ENCODE measurements at regions not wholly inside any gene's neighbourhood (a gene's known extent, or its start where the extent isn't known, plus 50 kb on each side); places are given as distances from the start of the nearest gene placed in this dataset.
A peak's percentile ranks its signal among the peaks of the same experiment; 100 is the strongest.

DNA sequence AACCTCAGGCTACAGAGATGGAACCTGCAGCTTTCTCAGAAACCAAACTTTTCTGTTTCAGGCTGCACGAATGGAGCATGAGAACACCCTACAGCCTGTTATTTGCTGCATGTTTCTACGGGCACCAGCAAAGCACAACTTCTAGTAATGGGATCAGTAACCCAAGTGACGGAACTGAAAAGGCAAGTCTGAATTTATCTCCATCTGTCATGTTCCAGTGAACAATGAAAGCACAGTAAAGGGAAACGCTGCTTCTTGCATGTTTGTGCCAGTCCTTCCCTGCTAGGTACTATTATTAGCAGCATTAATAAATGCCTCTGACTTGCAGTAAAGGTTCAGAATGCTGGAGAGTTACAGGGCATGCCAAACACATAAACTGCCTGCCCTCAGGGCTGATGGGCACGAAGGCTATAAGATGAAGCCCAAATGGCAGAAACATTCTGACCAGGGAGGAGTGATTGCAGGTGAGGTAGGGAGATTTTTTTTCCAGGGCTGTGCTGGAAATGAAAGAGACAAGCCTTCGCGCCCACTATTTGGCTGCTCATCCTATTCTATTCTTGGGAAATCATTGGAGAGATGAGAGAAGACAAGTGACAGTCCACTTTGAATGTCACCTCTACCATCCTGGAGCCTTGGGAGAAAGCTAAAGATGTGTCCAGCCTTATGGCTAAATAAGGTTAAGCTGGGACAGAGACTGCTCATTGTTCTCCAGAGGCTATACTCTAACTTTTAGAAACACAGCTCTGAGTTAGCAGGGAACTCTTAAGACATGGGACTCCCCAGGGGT, 100.4 kb upstream of the PLXNC1 start:
- intact Hi-C loops (cut with DNase I) = no loop called here
- H3K4me3 ChIP-seq = peak overlapping the region; percentile 14
- H3K27ac ChIP-seq = peak overlapping the region; percentile 62

DNA sequence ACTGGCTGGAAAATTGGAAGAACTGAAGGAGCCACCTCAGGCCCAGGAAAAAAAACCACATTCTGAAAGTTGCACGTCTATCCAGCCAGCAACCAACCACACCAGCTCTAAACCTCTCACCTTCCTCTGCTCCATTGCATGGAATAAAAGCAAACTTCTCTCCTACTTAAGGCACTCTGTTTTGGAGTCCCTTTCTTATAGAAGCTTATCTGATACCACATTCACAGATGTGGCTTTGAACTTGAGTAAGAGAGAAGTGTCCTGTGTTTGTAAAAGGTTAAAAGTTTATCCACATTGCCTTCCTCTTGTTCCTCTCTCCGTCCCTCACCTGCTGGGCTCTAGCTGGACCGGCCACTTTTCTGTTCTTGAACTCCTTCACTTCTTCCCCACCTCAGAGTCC, 99.6 kb upstream of the PLXNC1 start:
- H3K36me3 ChIP-seq (ENCODE audit: insufficient read depth in 1 of 2, low read depth in 1 of 2) = no peaks in the 10 kb centered on the region
- peaks cover 22% of the 10 kb centered on the region for H3K4me1 ChIP-seq
- no peak for DNase-seq
- intact Hi-C loops (cut with DNase I) = no loop called here
- 84 to 90% (median 87%) methylated on average over 3 of the region's 3 CpGs for WGBS, 3 donors
- no peak overlapping the region for H3K27ac ChIP-seq
- TF ChIP-seq, protein P1, sequence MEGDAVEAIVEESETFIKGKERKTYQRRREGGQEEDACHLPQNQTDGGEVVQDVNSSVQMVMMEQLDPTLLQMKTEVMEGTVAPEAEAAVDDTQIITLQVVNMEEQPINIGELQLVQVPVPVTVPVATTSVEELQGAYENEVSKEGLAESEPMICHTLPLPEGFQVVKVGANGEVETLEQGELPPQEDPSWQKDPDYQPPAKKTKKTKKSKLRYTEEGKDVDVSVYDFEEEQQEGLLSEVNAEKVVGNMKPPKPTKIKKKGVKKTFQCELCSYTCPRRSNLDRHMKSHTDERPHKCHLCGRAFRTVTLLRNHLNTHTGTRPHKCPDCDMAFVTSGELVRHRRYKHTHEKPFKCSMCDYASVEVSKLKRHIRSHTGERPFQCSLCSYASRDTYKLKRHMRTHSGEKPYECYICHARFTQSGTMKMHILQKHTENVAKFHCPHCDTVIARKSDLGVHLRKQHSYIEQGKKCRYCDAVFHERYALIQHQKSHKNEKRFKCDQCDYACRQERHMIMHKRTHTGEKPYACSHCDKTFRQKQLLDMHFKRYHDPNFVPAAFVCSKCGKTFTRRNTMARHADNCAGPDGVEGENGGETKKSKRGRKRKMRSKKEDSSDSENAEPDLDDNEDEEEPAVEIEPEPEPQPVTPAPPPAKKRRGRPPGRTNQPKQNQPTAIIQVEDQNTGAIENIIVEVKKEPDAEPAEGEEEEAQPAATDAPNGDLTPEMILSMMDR (IDR thresholded peaks at IDR 0.05) = no peak
- no peaks in the 10 kb centered on the region for H3K27me3 ChIP-seq (ENCODE audit: insufficient read depth in 3 of 3, low read length in 2 of 3)
- ATAC-seq = no peak
- no peaks in the 10 kb centered on the region for H3K9me3 ChIP-seq
- H3K4me3 ChIP-seq = no peak overlapping the region

More for the DNA sequence above, 100.4 kb upstream of the PLXNC1 start:
- Histone ChIP-seq H3K9me3 (no peaks in the 10 kb centered on the region), H3K36me3 (ENCODE audit: insufficient read depth in 1 of 2, low read depth in 1 of 2) (no peaks in the 10 kb centered on the region), H3K27me3 (ENCODE audit: insufficient read depth in 3 of 3, low read length in 2 of 3) (no peaks in the 10 kb centered on the region), H3K4me1 (peaks cover 20% of the 10 kb centered on the region)
- TF ChIP-seq, protein P1 (IDR thresholded peaks at IDR 0.05) = no peak
- peak; percentile 83 to 97 (median 90) for ATAC-seq
- DNase-seq = no peak
- 20 to 31% (median 24%) methylated on average over 7 of the region's 7 CpGs for WGBS, 3 donors

DNA sequence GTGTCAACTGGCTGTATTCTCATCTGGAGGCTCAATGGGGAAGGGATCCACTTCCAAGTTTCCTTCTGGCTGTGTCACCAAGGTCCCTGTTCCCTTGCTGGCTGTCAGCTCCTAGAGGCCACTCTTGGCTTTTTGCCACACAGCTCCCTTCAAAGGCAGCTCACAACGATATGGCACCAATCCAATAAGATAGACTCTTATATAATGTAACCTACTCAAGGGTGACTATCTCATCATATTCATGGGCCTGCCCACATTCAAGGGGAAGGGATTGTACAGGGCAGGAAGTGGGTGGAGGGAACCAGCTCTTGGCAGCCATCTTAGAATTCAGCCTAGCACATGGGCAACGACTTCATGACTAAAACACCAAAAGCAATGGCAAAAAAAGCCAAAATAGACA, 98.7 kb upstream of the PLXNC1 start:
- Histone ChIP-seq H3K9me3 (no peaks in the 10 kb centered on the region), H3K27ac (no peak overlapping the region), H3K4me1 (peaks cover 22% of the 10 kb centered on the region), H3K4me3 (no peak overlapping the region), H3K27me3 (ENCODE audit: insufficient read depth in 3 of 3, low read length in 2 of 3) (no peaks in the 10 kb centered on the region), H3K36me3 (ENCODE audit: insufficient read depth in 1 of 2, low read depth in 1 of 2) (no peaks in the 10 kb centered on the region)
- no peak for DNase-seq
- TF ChIP-seq, protein P1 (IDR thresholded peaks at IDR 0.05) = no peak
- no peak for ATAC-seq
- intact Hi-C loops (cut with DNase I) = no loop called here
- WGBS, 3 donors = 85 to 89% (median 85%) methylated on average over 2 of the region's 2 CpGs

DNA sequence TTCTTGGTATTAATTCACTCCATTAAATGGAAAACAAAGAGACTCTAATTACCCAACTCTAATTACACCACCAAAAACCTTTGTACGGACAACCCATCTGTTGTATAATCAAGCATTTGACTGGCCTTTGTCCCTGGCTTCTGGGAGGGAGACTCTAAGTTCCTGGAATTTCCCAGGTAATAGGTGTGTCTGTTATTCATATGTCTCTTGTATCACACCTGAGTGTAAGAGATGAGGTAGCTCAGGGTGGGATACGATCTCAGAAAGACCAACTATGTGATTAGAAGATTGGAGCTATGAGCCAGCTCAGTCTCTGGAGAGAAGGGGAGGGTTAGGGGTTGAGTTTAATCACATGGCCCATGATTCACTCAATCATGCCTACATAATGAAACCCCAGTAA, 94.7 kb upstream of the PLXNC1 start:
- Histone ChIP-seq H3K9me3 (no peaks in the 10 kb centered on the region), H3K27me3 (ENCODE audit: insufficient read depth in 3 of 3, low read length in 2 of 3) (no peaks in the 10 kb centered on the region), H3K27ac (no peak overlapping the region), H3K4me3 (no peak overlapping the region), H3K4me1 (peaks cover 11% of the 10 kb centered on the region), H3K36me3 (ENCODE audit: insufficient read depth in 1 of 2, low read depth in 1 of 2) (no peaks in the 10 kb centered on the region)
- no peak for DNase-seq
- intact Hi-C loops (cut with DNase I) = no loop called here
- no peak for ATAC-seq
- WGBS, 3 donors = 92 to 99% (median 96%) methylated on average over 2 of the region's 2 CpGs
- TF ChIP-seq, protein P1 (IDR thresholded peaks at IDR 0.05) = no peak

DNA sequence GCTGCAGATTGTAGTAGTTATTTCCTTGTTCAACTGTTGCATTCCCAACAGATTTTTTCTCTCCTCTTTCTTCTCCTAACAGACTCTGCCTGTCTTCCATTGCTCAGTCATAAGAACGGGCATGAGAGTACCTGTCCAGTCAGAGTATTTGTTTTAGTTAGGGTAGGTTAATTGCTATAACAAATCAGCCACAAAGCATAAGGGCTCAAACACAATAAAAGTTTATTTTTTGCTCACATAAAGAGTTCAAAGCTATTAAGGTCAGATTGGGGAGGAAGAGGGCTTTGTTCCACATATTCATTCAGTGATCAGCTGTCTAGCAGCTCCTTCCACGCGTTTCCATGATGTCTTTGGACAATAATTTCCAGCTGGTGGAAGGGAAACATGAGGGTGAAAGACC, 92.8 kb upstream of the PLXNC1 start:
- Histone ChIP-seq H3K4me1 (peaks cover 9% of the 10 kb centered on the region), H3K4me3 (no peak overlapping the region), H3K9me3 (no peaks in the 10 kb centered on the region), H3K36me3 (ENCODE audit: insufficient read depth in 1 of 2, low read depth in 1 of 2) (no peaks in the 10 kb centered on the region), H3K27me3 (ENCODE audit: insufficient read depth in 3 of 3, low read length in 2 of 3) (no peaks in the 10 kb centered on the region), H3K27ac (no peak overlapping the region)
- ATAC-seq = no peak
- intact Hi-C loops (cut with DNase I) = no loop called here
- no peak for DNase-seq
- WGBS, 3 donors = 51 to 71% (median 62%) methylated on average over 3 of the region's 3 CpGs
- TF ChIP-seq, protein P1 (IDR thresholded peaks at IDR 0.05) = no peak
